Aorta (tissue), 5 donors: ENCODE measurements at regions not wholly inside any gene's neighbourhood (a gene's known extent, or its start where the extent isn't known, plus 50 kb on each side); places are given as distances from the start of the nearest gene placed in this dataset.
"Not testable (repeated sequence)": the region's sequence is repeated elsewhere in the genome, so short reads cannot be mapped to it uniquely, and the experiment has no call there.

Experiments used
- ATAC-seq: fragments of 200-7000 bp; cut with Tn5 transposase; one replicate; pipeline ENCODE4 v1.9.1; 2022; ENCODE audit warnings: moderate library complexity; ENCODE audit not compliant: low FRiP score
- DNase-seq, 2 donors: peaks; one replicate each; pipeline ENCODE4 v3.0.0-alpha.2; 2020
- H3K27ac ChIP-seq, 2 donors: one replicate each; pipeline ENCODE4 v1.5.1; 2013; ENCODE audit warnings: low read length in 2 of 2, mild to moderate bottlenecking in 2 of 2, moderate library complexity in 2 of 2, control low read depth in 1 of 2, inconsistent platforms in 1 of 2, low read depth in 1 of 2
- H3K27me3 ChIP-seq, 2 donors: one replicate each; pipeline ENCODE4 v1.6.1; 2013; ENCODE audit warnings: control low read depth in 1 of 2, low read length in 1 of 2, mild to moderate bottlenecking in 1 of 2, moderate library complexity in 1 of 2; ENCODE audit not compliant: insufficient read depth in 2 of 2, control insufficient read depth in 1 of 2
- H3K36me3 ChIP-seq, 2 donors: one replicate each; pipeline ENCODE4 v1.6.1; 2013; ENCODE audit warnings: control low read depth in 1 of 2, low read length in 1 of 2, mild to moderate bottlenecking in 1 of 2; ENCODE audit not compliant: insufficient read depth in 2 of 2, control insufficient read depth in 1 of 2
- H3K4me1 ChIP-seq, 2 donors: one replicate each; pipeline ENCODE4 v1.6.1; 2013; ENCODE audit warnings: low read length in 2 of 2, control low read depth in 1 of 2, mild to moderate bottlenecking in 1 of 2, moderate library complexity in 1 of 2; ENCODE audit not compliant: insufficient read depth in 2 of 2, control insufficient read depth in 1 of 2
- H3K4me3 ChIP-seq, 2 donors: one replicate each; pipeline ENCODE4 v1.5.1; 2013; ENCODE audit warnings: low read length in 2 of 2, control low read depth in 1 of 2, mild to moderate bottlenecking in 1 of 2
- H3K9me3 ChIP-seq: one replicate; pipeline ENCODE4 v1.6.1; 2013; ENCODE audit warnings: mild to moderate bottlenecking, low read length; ENCODE audit not compliant: control insufficient read depth
- WGBS, 2 donors: extraction: QIAGEN DNeasy Blood & Tissue Kit; methylation state at CpG; one replicate each; pipeline ENCODE4 v1.1.7; 2013; 5-methylcytosine and 5-hydroxymethylcytosine counted together
- intact Hi-C, 2 donors: fragments of 100-400 bp; cut with DNase I; formaldehyde crosslinking; loops; one replicate each; pipeline versions ENCODE4 v1.14.2 to v1.15.0; 2022
- donor health status: healthy with polysubstance abuse.
- donor health status: Bipolar disorder and iron deficiency.
- donor health status: DM: no; HTN: no; CAD: no.
- donor health status: DM: no; HTN: no; CAD: no.
- donor health status: DM: yes; HTN: yes; CAD: no.

- DNase-seq, intact Hi-C loops, H3K4me3 ChIP-seq, H3K4me1 ChIP-seq, H3K27ac ChIP-seq, H3K36me3 ChIP-seq, ATAC-seq, H3K27me3 ChIP-seq, H3K9me3 ChIP-seq: not testable (repeated sequence)
- 75 to 86% methylated on average over 1 of the region's 1 CpG for WGBS, 2 donors
Measured at GRCh38 chr13:39837866-39838265, 182.4 kb downstream of the COG6 start.

GRCh38 chr13:39840201-39840600 lies 184.7 kb downstream of the COG6 start:
- Histone ChIP-seq H3K4me3 (no peak overlapping the region), H3K9me3 (peaks cover 2% of the 10 kb centered on the region), H3K4me1 (no peaks in the 10 kb centered on the region), H3K27me3 (no peaks in the 10 kb centered on the region), H3K27ac (no peak overlapping the region), H3K36me3 (no peaks in the 10 kb centered on the region)
- ATAC-seq: no peak
- 21 to 41% methylated on average over 3 of the region's 3 CpGs for WGBS, 2 donors
- intact Hi-C loops: no loop called here
- DNase-seq: no peak

- intact Hi-C loops: no loop called here
- ATAC-seq: no peak
- H3K4me1 ChIP-seq: no peaks in the 10 kb centered on the region
- no peaks in the 10 kb centered on the region for H3K9me3 ChIP-seq
- no peak for DNase-seq
- no peaks in the 10 kb centered on the region for H3K36me3 ChIP-seq
- H3K4me3 ChIP-seq: no peak overlapping the region
- whole genome bisulfite sequencing, 2 donors: 32 to 46% methylated on average over 3 of the region's 3 CpGs
- no peaks in the 10 kb centered on the region for H3K27me3 ChIP-seq
- H3K27ac ChIP-seq: no peak overlapping the region
Measured at GRCh38 chr13:39847336-39847735, 191.9 kb downstream of the COG6 start.

- Histone ChIP-seq H3K9me3 (peaks cover 2% of the 10 kb centered on the region), H3K36me3 (no peaks in the 10 kb centered on the region), H3K27ac (no peak overlapping the region), H3K4me3 (no peak overlapping the region), H3K4me1 (no peaks in the 10 kb centered on the region), H3K27me3 (no peaks in the 10 kb centered on the region)
- DNase-seq (no peak), ATAC-seq (no peak)
- intact Hi-C loops: no loop called here
- 72 to 77% methylated on average over 4 of the region's 4 CpGs for WGBS, 2 donors
Measured at GRCh38 chr13:39855236-39855635, 199.8 kb downstream of the COG6 start.

- Histone ChIP-seq H3K4me1 (no peaks in the 10 kb centered on the region), H3K36me3 (no peaks in the 10 kb centered on the region), H3K9me3 (peaks cover 2% of the 10 kb centered on the region), H3K27ac (no peak overlapping the region), H3K27me3 (no peaks in the 10 kb centered on the region), H3K4me3 (no peak overlapping the region)
- DNase-seq: no peak
- intact Hi-C loops: no loop called here
- no peak for ATAC-seq
- WGBS, 2 donors: 82 to 84% methylated on average over 8 of the region's 8 CpGs
Measured at GRCh38 chr13:39856714-39857113, 201.3 kb downstream of the COG6 start.

GRCh38 chr13:39858794-39859193 lies 203.3 kb downstream of the COG6 start:
- H3K4me1 ChIP-seq: no peaks in the 10 kb centered on the region
- no peaks in the 10 kb centered on the region for H3K9me3 ChIP-seq
- WGBS, 2 donors: 76 to 78% methylated on average over 2 of the region's 2 CpGs
- no peak for ATAC-seq
- DNase-seq: no peak
- intact Hi-C loops: no loop called here
- no peaks in the 10 kb centered on the region for H3K27me3 ChIP-seq
- H3K4me3 ChIP-seq: no peak overlapping the region
- no peaks in the 10 kb centered on the region for H3K36me3 ChIP-seq
- H3K27ac ChIP-seq: no peak overlapping the region

- no peaks in the 10 kb centered on the region for H3K4me1 ChIP-seq
- no peak for DNase-seq
Measured at GRCh38 chr13:39859898-39860297, 204.4 kb downstream of the COG6 start.

GRCh38 chr13:39862900-39863299 lies 207.4 kb downstream of the COG6 start:
- ATAC-seq: no peak
- no peaks in the 10 kb centered on the region for H3K36me3 ChIP-seq
- H3K27ac ChIP-seq: no peak overlapping the region
- WGBS, 2 donors: 70 to 72% methylated on average over 2 of the region's 2 CpGs
- H3K27me3 ChIP-seq: no peaks in the 10 kb centered on the region
- H3K9me3 ChIP-seq: no peaks in the 10 kb centered on the region
- no peaks in the 10 kb centered on the region for H3K4me1 ChIP-seq
- H3K4me3 ChIP-seq: no peak overlapping the region
- intact Hi-C loops: no loop called here
- no peak for DNase-seq

More at GRCh38 chr13:39859898-39860297, 204.4 kb downstream of the COG6 start:
- Histone ChIP-seq H3K9me3 (no peaks in the 10 kb centered on the region), H3K4me3 (no peak overlapping the region), H3K27ac (no peak overlapping the region), H3K36me3 (no peaks in the 10 kb centered on the region), H3K27me3 (no peaks in the 10 kb centered on the region)
- intact Hi-C loops: no loop called here
- WGBS, 2 donors: 75 to 78% methylated on average over 3 of the region's 3 CpGs
- ATAC-seq: no peak

GRCh38 chr13:39864221-39864620 lies 208.8 kb downstream of the COG6 start:
- 84 to 85% methylated on average over 5 of the region's 5 CpGs for WGBS, 2 donors
- DNase-seq: no peak
- no peaks in the 10 kb centered on the region for H3K36me3 ChIP-seq
- H3K4me3 ChIP-seq: no peak overlapping the region
- intact Hi-C loops: no loop called here
- no peaks in the 10 kb centered on the region for H3K9me3 ChIP-seq
- no peaks in the 10 kb centered on the region for H3K4me1 ChIP-seq
- ATAC-seq: no peak
- H3K27me3 ChIP-seq: no peaks in the 10 kb centered on the region
- no peak overlapping the region for H3K27ac ChIP-seq
